Loucy (cell line): ENCODE measurements at regions not wholly inside any gene's neighbourhood (a gene's known extent, or its start where the extent isn't known, plus 50 kb on each side); places are given as distances from the start of the nearest gene placed in this dataset.
"Not testable (repeated sequence)": the region's sequence is repeated elsewhere in the genome, so short reads cannot be mapped to it uniquely, and the experiment has no call there.

Experiments used
- H2AFZ ChIP-seq: fragments of 200-600 bp; sonication (generic); 2 replicates; pipeline ENCODE4 v1.6.0; 2016; ENCODE audit warnings: antibody characterized with exemption, mild to moderate bottlenecking, low read length, moderate library complexity
- H3F3A ChIP-seq: fragments of 200-600 bp; 2 replicates; pipeline ENCODE4 v1.6.0; 2016; ENCODE audit warnings: antibody characterized with exemption, low read depth, mild to moderate bottlenecking
- H3K27me3 ChIP-seq: fragments of 200-600 bp; sonication (generic); 2 replicates; pipeline ENCODE4 v1.6.1; 2014; ENCODE audit warnings: low read length, mild to moderate bottlenecking; ENCODE audit not compliant: insufficient read depth, poor library complexity, severe bottlenecking
- H3K36me3 ChIP-seq: fragments of 200-600 bp; sonication (generic); 2 replicates; pipeline ENCODE4 v1.6.1; 2016; ENCODE audit warnings: low read length; ENCODE audit not compliant: insufficient read depth
- H3K4me1 ChIP-seq: fragments of 200-600 bp; sonication (generic); 2 replicates; pipeline ENCODE4 v1.5.1; 2014; ENCODE audit warnings: low read length, mild to moderate bottlenecking; ENCODE audit not compliant: insufficient read depth, poor library complexity, severe bottlenecking
- H3K4me2 ChIP-seq: fragments of 200-600 bp; sonication (generic); 2 replicates; pipeline ENCODE4 v1.6.0; 2014; ENCODE audit warnings: antibody characterized with exemption, low read length, low read depth, mild to moderate bottlenecking; ENCODE audit not compliant: poor library complexity, severe bottlenecking
- H3K4me3 ChIP-seq: fragments of 200-600 bp; sonication (generic); 2 replicates; pipeline ENCODE4 v1.5.1; 2014; ENCODE audit warnings: low read length, mild to moderate bottlenecking, mixed read lengths; ENCODE audit not compliant: poor library complexity, severe bottlenecking
- H3K79me2 ChIP-seq: fragments of 200-600 bp; sonication (generic); 2 replicates; pipeline ENCODE4 v1.6.1; 2014; ENCODE audit warnings: low read length; ENCODE audit not compliant: insufficient read depth
- H3K9ac ChIP-seq: fragments of 200-600 bp; sonication (generic); 2 replicates; pipeline ENCODE4 v1.6.0; 2014; ENCODE audit warnings: mild to moderate bottlenecking, low read depth, low read length, moderate library complexity; ENCODE audit not compliant: poor library complexity, severe bottlenecking
- H3K9me2 ChIP-seq: fragments of 200-600 bp; sonication (generic); replicated peaks from 2 replicates; pipeline ENCODE4 v1.6.1; 2016; ENCODE audit warnings: low read depth, low read length, mixed read lengths
- H3K9me3 ChIP-seq: fragments of 200-600 bp; sonication (generic); 2 replicates; pipeline ENCODE4 v1.6.1; 2014; ENCODE audit warnings: mild to moderate bottlenecking, antibody characterized with exemption, low read length, low read depth; ENCODE audit not compliant: insufficient read depth
- H4K20me1 ChIP-seq: fragments of 200-600 bp; sonication (generic); 2 replicates; pipeline ENCODE4 v1.6.0; 2014; ENCODE audit warnings: antibody characterized with exemption, low read length, mild to moderate bottlenecking; ENCODE audit not compliant: insufficient read depth, poor library complexity, severe bottlenecking
- EZH2phosphoT487 ChIP-seq: fragments of 200-600 bp; IDR thresholded peaks from 2 replicates; pipeline ENCODE4 v1.6.1; 2018; ENCODE audit warnings: antibody characterized with exemption, mild to moderate bottlenecking, moderate library complexity, borderline replicate concordance
- TF ChIP-seq, protein P1 (sequence below): fragments of 200-600 bp; sonication (generic); conservative IDR thresholded peaks from 2 replicates; pipeline ENCODE4 v1.5.1; 2014; ENCODE audit warnings: mild to moderate bottlenecking, antibody characterized with exemption, low read length

DNA sequence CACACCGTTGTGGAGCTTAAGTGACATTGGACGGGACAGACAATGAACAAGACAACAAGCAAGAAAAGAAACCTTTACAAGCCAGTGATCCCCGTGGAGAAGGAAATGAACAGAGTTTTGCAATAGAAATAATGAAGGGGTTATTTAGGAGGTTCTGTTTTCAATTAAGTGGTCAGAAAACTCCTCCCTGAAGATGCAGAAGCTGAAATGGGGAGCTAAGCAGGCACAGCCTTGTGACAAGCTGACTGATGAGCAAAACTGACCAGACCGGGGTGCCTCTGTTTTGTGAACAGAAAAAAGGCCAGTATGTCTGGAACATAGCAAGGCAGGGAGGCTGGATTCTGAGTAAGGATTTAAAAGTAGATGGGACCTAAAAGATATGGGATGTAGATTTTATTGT lies 299.8 kb upstream of the POM121L12 start:
- Histone ChIP-seq H3K36me3 (no peaks in the 10 kb centered on the region), H3K79me2 (no peaks in the 10 kb centered on the region), H2AFZ (no peak overlapping the region), H3K27me3 (no peaks in the 10 kb centered on the region), H3K9me2 (no peaks in the 10 kb centered on the region), H3K4me1 (no peaks in the 10 kb centered on the region), H3K4me3 (no peak overlapping the region), H4K20me1 (no peaks in the 10 kb centered on the region), H3F3A (no peaks in the 10 kb centered on the region), H3K4me2 (no peak overlapping the region), H3K9ac (no peak overlapping the region), H3K9me3 (no peaks in the 10 kb centered on the region)
- TF ChIP-seq, protein P1, sequence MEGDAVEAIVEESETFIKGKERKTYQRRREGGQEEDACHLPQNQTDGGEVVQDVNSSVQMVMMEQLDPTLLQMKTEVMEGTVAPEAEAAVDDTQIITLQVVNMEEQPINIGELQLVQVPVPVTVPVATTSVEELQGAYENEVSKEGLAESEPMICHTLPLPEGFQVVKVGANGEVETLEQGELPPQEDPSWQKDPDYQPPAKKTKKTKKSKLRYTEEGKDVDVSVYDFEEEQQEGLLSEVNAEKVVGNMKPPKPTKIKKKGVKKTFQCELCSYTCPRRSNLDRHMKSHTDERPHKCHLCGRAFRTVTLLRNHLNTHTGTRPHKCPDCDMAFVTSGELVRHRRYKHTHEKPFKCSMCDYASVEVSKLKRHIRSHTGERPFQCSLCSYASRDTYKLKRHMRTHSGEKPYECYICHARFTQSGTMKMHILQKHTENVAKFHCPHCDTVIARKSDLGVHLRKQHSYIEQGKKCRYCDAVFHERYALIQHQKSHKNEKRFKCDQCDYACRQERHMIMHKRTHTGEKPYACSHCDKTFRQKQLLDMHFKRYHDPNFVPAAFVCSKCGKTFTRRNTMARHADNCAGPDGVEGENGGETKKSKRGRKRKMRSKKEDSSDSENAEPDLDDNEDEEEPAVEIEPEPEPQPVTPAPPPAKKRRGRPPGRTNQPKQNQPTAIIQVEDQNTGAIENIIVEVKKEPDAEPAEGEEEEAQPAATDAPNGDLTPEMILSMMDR = no peak
- no peak for TF ChIP-seq EZH2phosphoT487

DNA sequence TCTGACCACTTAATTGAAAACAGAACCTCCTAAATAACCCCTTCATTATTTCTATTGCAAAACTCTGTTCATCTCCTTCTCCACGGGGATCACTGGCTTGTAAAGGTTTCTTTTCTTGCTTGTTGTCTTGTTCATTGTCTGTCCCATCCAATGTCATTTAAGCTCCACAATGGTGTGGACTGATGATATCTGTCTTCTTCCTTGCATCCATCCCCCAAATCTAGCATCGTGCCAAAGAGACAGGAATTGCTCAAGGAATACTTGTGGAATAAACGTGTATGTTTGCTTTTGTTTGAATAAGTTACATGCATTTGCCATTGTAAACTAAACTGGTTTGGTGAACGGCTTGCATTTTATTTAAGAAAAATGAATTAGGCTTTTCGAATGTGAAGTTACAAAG lies 306.8 kb upstream of the POM121L12 start:
- H3K9me3 ChIP-seq, H3K27me3 ChIP-seq, H4K20me1 ChIP-seq, H3K4me1 ChIP-seq, H3K79me2 ChIP-seq, H3K4me2 ChIP-seq, H3K9me2 ChIP-seq, H3K36me3 ChIP-seq, H3K4me3 ChIP-seq, H3K9ac ChIP-seq, H3F3A ChIP-seq, H2AFZ ChIP-seq: not testable (repeated sequence)

DNA sequence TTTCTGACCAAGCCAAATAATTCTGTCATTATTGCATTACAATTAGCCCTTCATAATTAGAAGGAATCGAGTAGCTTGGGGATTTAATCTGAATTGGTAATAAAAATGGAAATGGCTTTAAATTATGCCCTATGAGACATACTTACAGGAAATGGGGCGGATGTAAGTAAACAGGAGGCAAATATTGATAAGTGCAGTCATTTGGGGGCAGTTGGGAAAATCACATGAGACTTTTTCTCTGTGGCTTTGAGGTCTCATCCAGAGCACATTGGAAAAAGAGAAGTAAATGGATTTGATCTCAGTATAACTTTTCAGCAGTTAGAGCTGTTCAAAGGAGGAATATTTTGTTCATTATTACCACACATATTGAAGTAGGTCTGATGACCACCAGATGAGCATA lies 307.8 kb upstream of the POM121L12 start:
- H3K36me3 ChIP-seq = no peaks in the 10 kb centered on the region
- no peaks in the 10 kb centered on the region for H3K9me2 ChIP-seq
- H3K9ac ChIP-seq = no peak overlapping the region
- H4K20me1 ChIP-seq = no peaks in the 10 kb centered on the region
- H3K27me3 ChIP-seq = no peaks in the 10 kb centered on the region
- H3K4me2 ChIP-seq = no peak overlapping the region
- no peaks in the 10 kb centered on the region for H3K79me2 ChIP-seq
- no peaks in the 10 kb centered on the region for H3F3A ChIP-seq
- no peak overlapping the region for H3K4me3 ChIP-seq
- TF ChIP-seq, protein P1 = no peak
- TF ChIP-seq EZH2phosphoT487 = no peak
- H3K4me1 ChIP-seq = no peaks in the 10 kb centered on the region
- H2AFZ ChIP-seq = no peak overlapping the region
- 0 out of 2 replicates have a peak, but pooled peaks cover 5% of the 10 kb centered on the region for H3K9me3 ChIP-seq

DNA sequence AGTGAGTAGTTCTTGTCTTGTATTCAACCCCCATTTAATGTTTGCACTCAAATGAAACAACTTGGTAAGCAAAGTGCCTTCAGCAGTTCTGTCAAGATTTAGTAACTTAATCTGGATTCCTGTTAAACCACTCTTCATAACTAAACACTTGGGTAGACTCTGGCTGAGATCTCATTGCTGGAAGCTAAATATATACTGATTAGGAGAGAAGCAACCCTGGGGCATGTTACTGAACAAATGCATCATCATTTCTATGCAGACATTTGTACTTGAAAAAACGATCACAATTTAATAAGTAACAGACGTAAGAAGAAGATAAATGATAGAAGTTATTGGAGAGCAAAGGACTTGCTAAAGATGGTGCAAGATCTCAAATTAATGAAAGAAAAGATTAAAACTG lies 308.4 kb upstream of the POM121L12 start:
- H3K36me3 ChIP-seq = no peaks in the 10 kb centered on the region
- no peaks in the 10 kb centered on the region for H3F3A ChIP-seq
- H3K4me2 ChIP-seq = no peak overlapping the region
- no peak for TF ChIP-seq EZH2phosphoT487
- TF ChIP-seq, protein P1 = no peak
- H3K4me1 ChIP-seq = no peaks in the 10 kb centered on the region
- no peaks in the 10 kb centered on the region for H4K20me1 ChIP-seq
- H2AFZ ChIP-seq = no peak overlapping the region
- H3K27me3 ChIP-seq = no peaks in the 10 kb centered on the region
- no peaks in the 10 kb centered on the region for H3K9me2 ChIP-seq
- H3K79me2 ChIP-seq = no peaks in the 10 kb centered on the region
- 0 out of 2 replicates have a peak, but pooled peaks cover 5% of the 10 kb centered on the region for H3K9me3 ChIP-seq
- H3K9ac ChIP-seq = no peak overlapping the region
- H3K4me3 ChIP-seq = no peak overlapping the region
